ENCODE measurements at regions not wholly inside any gene's neighbourhood (a gene's known extent, or its start where the extent isn't known, plus 50 kb on each side); places are given as distances from the start of the nearest gene placed in this dataset.
"Not testable (repeated sequence)": the region's sequence is repeated elsewhere in the genome, so short reads cannot be mapped to it uniquely, and the experiment has no call there.

DNA sequence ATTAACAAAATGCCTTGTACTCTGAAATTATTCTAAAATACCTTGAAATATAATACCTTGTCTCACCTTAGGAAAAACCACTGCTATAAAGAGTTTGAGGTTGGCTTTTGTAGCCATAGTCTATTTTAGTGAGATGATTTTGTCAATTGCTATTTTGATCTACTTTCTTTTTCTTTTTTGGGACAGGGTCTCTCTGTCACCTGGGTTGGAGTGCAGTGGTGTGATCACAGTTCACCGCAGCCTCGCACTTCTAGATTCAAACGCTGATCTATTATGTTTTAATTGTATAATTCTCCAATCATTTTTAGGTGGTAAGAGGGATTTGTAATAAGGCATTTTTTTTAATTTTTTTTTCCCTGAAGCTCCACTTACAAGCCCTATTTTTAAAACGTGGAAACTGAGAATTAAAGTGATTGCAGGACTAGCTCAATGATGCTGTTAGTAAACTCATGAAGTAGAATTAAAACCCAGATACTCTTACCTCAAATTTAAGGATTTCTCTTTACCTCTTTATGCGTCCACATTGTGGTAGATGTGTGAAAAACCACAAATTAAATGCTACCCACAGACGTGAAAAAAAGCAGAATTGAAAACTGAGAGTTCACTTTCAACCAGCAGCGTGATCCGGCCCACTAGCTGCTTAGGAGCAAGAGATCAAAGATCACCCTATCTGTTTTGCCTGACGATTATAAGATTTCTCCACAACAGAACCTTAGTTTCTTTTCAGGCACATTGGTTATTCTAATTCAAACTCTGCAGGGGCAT lies 384.2 kb downstream of the CGGBP1 start:
- no peaks in the 10 kb centered on the region for H3K27me3 ChIP-seq (ENCODE audit: control insufficient read depth, insufficient read depth, low read length)
- no peaks in the 10 kb centered on the region for H3K4me1 ChIP-seq (ENCODE audit: control insufficient read depth, extremely low read depth, insufficient read depth, low read length)
- no peak overlapping the region for H3K27ac ChIP-seq (ENCODE audit: insufficient read depth, low read length)
- H3K36me3 ChIP-seq (ENCODE audit: control insufficient read depth, insufficient read depth, low read length) = no peaks in the 10 kb centered on the region
- no peaks in the 10 kb centered on the region for H3K79me2 ChIP-seq (ENCODE audit: control insufficient read depth, insufficient read depth, low read length)
- no peak overlapping the region for H3K4me3 ChIP-seq (replicated peaks in 1 of 4; ENCODE audit: control extremely low read depth in 1 of 4, insufficient read depth in 1 of 4, low read depth in 3 of 4, low read length in 4 of 4)
- DNase-seq (ENCODE audit: low read depth in 2 of 2) = no peak
- no peaks in the 10 kb centered on the region for H3K9me3 ChIP-seq (ENCODE audit: control insufficient read depth, insufficient read depth, low read depth, low read length)
- no peaks in the 10 kb centered on the region for H4K20me1 ChIP-seq (ENCODE audit: control insufficient read depth, extremely low read depth, insufficient read depth, low read length)
- TF ChIP-seq, protein P1, sequence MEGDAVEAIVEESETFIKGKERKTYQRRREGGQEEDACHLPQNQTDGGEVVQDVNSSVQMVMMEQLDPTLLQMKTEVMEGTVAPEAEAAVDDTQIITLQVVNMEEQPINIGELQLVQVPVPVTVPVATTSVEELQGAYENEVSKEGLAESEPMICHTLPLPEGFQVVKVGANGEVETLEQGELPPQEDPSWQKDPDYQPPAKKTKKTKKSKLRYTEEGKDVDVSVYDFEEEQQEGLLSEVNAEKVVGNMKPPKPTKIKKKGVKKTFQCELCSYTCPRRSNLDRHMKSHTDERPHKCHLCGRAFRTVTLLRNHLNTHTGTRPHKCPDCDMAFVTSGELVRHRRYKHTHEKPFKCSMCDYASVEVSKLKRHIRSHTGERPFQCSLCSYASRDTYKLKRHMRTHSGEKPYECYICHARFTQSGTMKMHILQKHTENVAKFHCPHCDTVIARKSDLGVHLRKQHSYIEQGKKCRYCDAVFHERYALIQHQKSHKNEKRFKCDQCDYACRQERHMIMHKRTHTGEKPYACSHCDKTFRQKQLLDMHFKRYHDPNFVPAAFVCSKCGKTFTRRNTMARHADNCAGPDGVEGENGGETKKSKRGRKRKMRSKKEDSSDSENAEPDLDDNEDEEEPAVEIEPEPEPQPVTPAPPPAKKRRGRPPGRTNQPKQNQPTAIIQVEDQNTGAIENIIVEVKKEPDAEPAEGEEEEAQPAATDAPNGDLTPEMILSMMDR (conservative IDR thresholded peaks at IDR 0.05 in 1 of 2, IDR thresholded peaks at IDR 0.05 in 1 of 2; ENCODE audit: low read depth in 1 of 2, low read length in 2 of 2) = no peak
- TF ChIP-seq EZH2 (IDR thresholded peaks at IDR 0.05; ENCODE audit: low read length, missing control alignments) = no peak
- H3K4me2 ChIP-seq (ENCODE audit: extremely low read depth, insufficient read depth, low read length) = no peak overlapping the region
- no peak overlapping the region for H3K9ac ChIP-seq (ENCODE audit: insufficient read depth, low read length)
- H2AFZ ChIP-seq (ENCODE audit: low read length) = no peak overlapping the region

DNA sequence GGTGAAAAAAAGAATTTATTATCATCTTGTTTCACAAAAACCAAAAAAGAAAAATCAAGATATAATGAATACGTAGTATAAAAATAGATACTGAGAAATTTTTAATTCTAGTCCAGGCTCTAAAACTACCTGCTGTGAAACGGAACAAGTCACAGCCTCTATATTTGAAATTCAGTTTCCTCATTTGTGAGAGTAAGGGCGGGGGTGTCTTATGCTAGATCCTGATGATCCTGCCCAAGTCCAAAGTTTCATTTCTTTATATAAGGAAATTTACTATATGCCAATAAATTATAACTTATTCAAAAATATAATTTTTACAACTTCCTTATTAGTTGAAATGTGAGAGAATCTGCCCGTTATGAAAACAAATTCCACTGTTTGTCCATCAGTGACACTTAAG lies 385.7 kb downstream of the CGGBP1 start:
- TF ChIP-seq, protein P1 (conservative IDR thresholded peaks at IDR 0.05 in 1 of 2, IDR thresholded peaks at IDR 0.05 in 1 of 2; ENCODE audit: low read depth in 1 of 2, low read length in 2 of 2) = no peak
- TF ChIP-seq EZH2 (IDR thresholded peaks at IDR 0.05; ENCODE audit: low read length, missing control alignments) = no peak
- no peak for DNase-seq (ENCODE audit: low read depth in 2 of 2)
- no peak overlapping the region for H2AFZ ChIP-seq (ENCODE audit: low read length)
- H3K4me2 ChIP-seq (ENCODE audit: extremely low read depth, insufficient read depth, low read length) = no peak overlapping the region
- H3K4me3 ChIP-seq (replicated peaks in 1 of 4; ENCODE audit: control extremely low read depth in 1 of 4, insufficient read depth in 1 of 4, low read depth in 3 of 4, low read length in 4 of 4) = no peak overlapping the region
- H3K27me3 ChIP-seq (ENCODE audit: control insufficient read depth, insufficient read depth, low read length) = no peaks in the 10 kb centered on the region
- no peaks in the 10 kb centered on the region for H4K20me1 ChIP-seq (ENCODE audit: control insufficient read depth, extremely low read depth, insufficient read depth, low read length)
- H3K9ac ChIP-seq (ENCODE audit: insufficient read depth, low read length) = no peak overlapping the region
- H3K36me3 ChIP-seq (ENCODE audit: control insufficient read depth, insufficient read depth, low read length) = no peaks in the 10 kb centered on the region
- H3K4me1 ChIP-seq (ENCODE audit: control insufficient read depth, extremely low read depth, insufficient read depth, low read length) = no peaks in the 10 kb centered on the region
- no peaks in the 10 kb centered on the region for H3K9me3 ChIP-seq (ENCODE audit: control insufficient read depth, insufficient read depth, low read depth, low read length)
- H3K27ac ChIP-seq (ENCODE audit: insufficient read depth, low read length) = no peak overlapping the region
- no peaks in the 10 kb centered on the region for H3K79me2 ChIP-seq (ENCODE audit: control insufficient read depth, insufficient read depth, low read length)

DNA sequence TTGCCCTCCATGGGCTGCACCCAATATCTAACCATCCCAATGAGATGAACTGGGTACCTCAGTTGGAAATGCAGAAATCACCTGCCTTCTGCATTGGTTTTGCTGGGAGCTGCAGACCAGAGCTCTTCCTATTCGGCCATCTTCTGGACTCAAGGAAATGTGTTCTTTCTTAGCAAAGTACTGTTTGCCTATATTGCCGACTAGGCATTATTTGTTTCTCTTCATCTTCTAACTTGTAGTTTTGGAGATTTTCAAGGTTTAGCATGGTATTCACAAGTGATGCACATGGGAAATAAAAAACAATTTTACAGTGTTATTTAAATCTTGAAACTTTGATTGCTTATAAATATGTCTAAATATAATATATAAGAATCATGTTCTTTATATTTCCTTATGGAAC lies 377.8 kb upstream of the POU1F1 start:
- TF ChIP-seq EZH2 (IDR thresholded peaks at IDR 0.05; ENCODE audit: low read length, missing control alignments) = no peak
- TF ChIP-seq, protein P1 (conservative IDR thresholded peaks at IDR 0.05 in 1 of 2, IDR thresholded peaks at IDR 0.05 in 1 of 2; ENCODE audit: low read depth in 1 of 2, low read length in 2 of 2) = no peak
- no peaks in the 10 kb centered on the region for H3K36me3 ChIP-seq (ENCODE audit: control insufficient read depth, insufficient read depth, low read length)
- no peaks in the 10 kb centered on the region for H3K27me3 ChIP-seq (ENCODE audit: control insufficient read depth, insufficient read depth, low read length)
- no peaks in the 10 kb centered on the region for H3K4me1 ChIP-seq (ENCODE audit: control insufficient read depth, extremely low read depth, insufficient read depth, low read length)
- no peak overlapping the region for H3K4me2 ChIP-seq (ENCODE audit: extremely low read depth, insufficient read depth, low read length)
- no peak overlapping the region for H3K4me3 ChIP-seq (replicated peaks in 1 of 4; ENCODE audit: control extremely low read depth in 1 of 4, insufficient read depth in 1 of 4, low read depth in 3 of 4, low read length in 4 of 4)
- no peaks in the 10 kb centered on the region for H4K20me1 ChIP-seq (ENCODE audit: control insufficient read depth, extremely low read depth, insufficient read depth, low read length)
- no peak overlapping the region for H3K27ac ChIP-seq (ENCODE audit: insufficient read depth, low read length)
- no peaks in the 10 kb centered on the region for H3K79me2 ChIP-seq (ENCODE audit: control insufficient read depth, insufficient read depth, low read length)
- H2AFZ ChIP-seq (ENCODE audit: low read length) = no peak overlapping the region
- no peak overlapping the region for H3K9ac ChIP-seq (ENCODE audit: insufficient read depth, low read length)
- no peaks in the 10 kb centered on the region for H3K9me3 ChIP-seq (ENCODE audit: control insufficient read depth, insufficient read depth, low read depth, low read length)
- no peak for DNase-seq (ENCODE audit: low read depth in 2 of 2)

DNA sequence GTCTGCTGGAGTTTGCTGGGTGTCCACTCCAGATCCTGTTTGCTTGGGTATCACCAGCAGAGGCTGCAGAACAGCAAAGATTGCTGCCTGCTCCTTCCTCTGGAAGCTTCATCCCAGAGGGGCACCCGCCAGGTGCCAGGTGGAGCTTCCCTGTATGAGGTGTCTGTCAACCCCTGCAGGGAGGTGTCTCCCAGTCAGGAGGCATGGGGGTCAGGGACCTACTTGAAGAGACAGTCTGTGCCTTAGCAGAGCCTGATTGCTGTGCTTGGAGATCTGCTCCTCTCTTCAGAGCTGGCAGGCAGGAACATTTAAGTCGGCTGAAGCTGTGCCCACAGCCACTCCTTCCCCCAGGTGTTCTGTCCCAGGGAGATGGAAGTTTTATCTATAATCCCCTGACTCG lies 376.8 kb upstream of the POU1F1 start:
- H2AFZ ChIP-seq (ENCODE audit: low read length); H3K4me1 ChIP-seq (ENCODE audit: control insufficient read depth, extremely low read depth, insufficient read depth, low read length); DNase-seq (ENCODE audit: low read depth in 2 of 2); H3K79me2 ChIP-seq (ENCODE audit: control insufficient read depth, insufficient read depth, low read length); H3K36me3 ChIP-seq (ENCODE audit: control insufficient read depth, insufficient read depth, low read length); H3K9me3 ChIP-seq (ENCODE audit: control insufficient read depth, insufficient read depth, low read depth, low read length); H3K27ac ChIP-seq (ENCODE audit: insufficient read depth, low read length); H3K9ac ChIP-seq (ENCODE audit: insufficient read depth, low read length); H3K4me2 ChIP-seq (ENCODE audit: extremely low read depth, insufficient read depth, low read length); H4K20me1 ChIP-seq (ENCODE audit: control insufficient read depth, extremely low read depth, insufficient read depth, low read length); H3K4me3 ChIP-seq (replicated peaks in 1 of 4; ENCODE audit: control extremely low read depth in 1 of 4, insufficient read depth in 1 of 4, low read depth in 3 of 4, low read length in 4 of 4); H3K27me3 ChIP-seq (ENCODE audit: control insufficient read depth, insufficient read depth, low read length): not testable (repeated sequence)

Data from fibroblast of lung (primary cell).